ENCODE measurements at regions not wholly inside any gene's neighbourhood (a gene's known extent, or its start where the extent isn't known, plus 50 kb on each side); places are given as distances from the start of the nearest gene placed in this dataset.
A peak's percentile ranks its signal among the peaks of the same experiment; 100 is the strongest.
"Not testable (repeated sequence)": the region's sequence is repeated elsewhere in the genome, so short reads cannot be mapped to it uniquely, and the experiment has no call there.

DNA sequence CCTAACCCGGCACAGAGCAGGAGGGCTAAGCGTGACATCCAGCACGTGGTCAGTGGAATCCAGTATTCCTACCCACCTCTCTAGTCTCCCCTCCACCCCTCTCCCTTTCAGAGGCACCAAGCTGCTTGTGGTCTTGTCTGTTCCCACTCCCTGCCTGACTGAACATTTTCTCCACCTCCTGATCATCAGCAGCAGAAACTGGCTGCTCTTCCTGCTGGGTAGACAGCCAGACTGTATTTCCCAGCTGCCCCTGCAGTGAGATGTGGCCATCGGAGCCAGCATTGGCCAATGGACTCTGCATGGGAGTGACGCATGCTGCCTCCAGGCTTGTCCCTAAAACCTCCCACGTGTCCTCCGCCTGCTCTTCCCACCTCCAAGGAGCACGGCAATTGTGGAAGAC, 143.8 kb downstream of the OR4F15 start:
- H3K36me3 Mint-ChIP-seq (ENCODE audit: low read depth); ATAC-seq; intact Hi-C loops (cut with micrococcal nuclease); DNase-seq; POLR2A ChIA-PET; CTCF ChIA-PET; H3K27me3 Mint-ChIP-seq; H3K9me3 Mint-ChIP-seq; H3K4me3 Mint-ChIP-seq; H3K4me1 Mint-ChIP-seq (ENCODE audit: low read depth); H3K27ac Mint-ChIP-seq: not testable (repeated sequence)

GRCh38 chr15:101958656-101959055, 146.7 kb downstream of the OR4F15 start:
- H3K9me3 Mint-ChIP-seq; H3K36me3 Mint-ChIP-seq (ENCODE audit: low read depth); ATAC-seq; H3K4me3 Mint-ChIP-seq; intact Hi-C loops (cut with micrococcal nuclease); H3K27ac Mint-ChIP-seq; CTCF ChIA-PET; H3K27me3 Mint-ChIP-seq; H3K4me1 Mint-ChIP-seq (ENCODE audit: low read depth); POLR2A ChIA-PET: not testable (repeated sequence)
- peak; percentile 1 for DNase-seq

DNA sequence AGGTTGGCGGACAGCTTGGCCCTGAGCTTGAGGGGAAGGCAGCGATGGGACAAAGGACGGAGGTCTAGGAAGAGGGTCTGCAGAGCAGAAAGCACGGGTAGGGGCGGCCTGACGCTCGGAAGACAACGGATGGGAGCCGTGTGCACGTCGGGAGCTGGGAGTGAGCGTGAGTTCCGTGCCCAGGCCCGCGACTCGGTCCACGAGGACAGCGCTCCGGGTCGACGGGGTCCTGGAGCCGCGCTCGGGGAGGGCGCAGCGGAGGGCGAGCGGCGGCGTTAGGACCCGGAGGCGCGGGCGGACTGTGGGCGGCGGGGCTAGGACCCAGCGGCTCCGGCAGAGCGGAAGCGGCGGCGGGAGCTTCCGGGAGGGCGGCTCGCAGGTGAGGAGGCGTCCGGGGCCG, 149.3 kb downstream of the OR4F15 start:
- POLR2A ChIA-PET; H3K4me1 Mint-ChIP-seq (ENCODE audit: low read depth); CTCF ChIA-PET; H3K27me3 Mint-ChIP-seq; H3K4me3 Mint-ChIP-seq; H3K36me3 Mint-ChIP-seq (ENCODE audit: low read depth); intact Hi-C loops (cut with micrococcal nuclease); H3K27ac Mint-ChIP-seq; H3K9me3 Mint-ChIP-seq; DNase-seq; ATAC-seq: not testable (repeated sequence)

DNA sequence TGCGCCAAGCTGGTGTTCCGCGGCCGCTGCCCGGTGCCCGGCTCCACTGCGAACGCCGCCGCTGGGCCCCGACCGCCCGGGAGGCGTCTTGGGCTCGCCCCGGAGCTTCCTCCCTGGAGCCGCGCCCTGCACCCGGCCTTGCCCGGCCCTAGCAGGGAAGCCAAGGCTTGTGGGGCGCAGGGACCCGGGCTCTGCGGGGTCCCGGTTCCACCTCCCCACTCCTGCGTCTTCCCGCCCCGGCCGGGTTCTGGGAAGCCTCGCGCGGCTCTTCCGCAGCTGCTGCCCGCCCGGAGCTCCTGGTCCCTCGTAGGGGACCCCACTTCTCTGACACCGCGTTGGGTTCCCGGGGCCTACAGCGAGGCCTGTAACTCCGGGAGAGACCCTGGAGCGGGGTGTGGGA, 149.8 kb downstream of the OR4F15 start:
- H3K27ac Mint-ChIP-seq; H3K27me3 Mint-ChIP-seq; H3K4me1 Mint-ChIP-seq (ENCODE audit: low read depth); POLR2A ChIA-PET; H3K9me3 Mint-ChIP-seq; ATAC-seq; H3K4me3 Mint-ChIP-seq; H3K36me3 Mint-ChIP-seq (ENCODE audit: low read depth); DNase-seq; CTCF ChIA-PET; intact Hi-C loops (cut with micrococcal nuclease): not testable (repeated sequence)

- H3K4me3 Mint-ChIP-seq; H3K36me3 Mint-ChIP-seq (ENCODE audit: low read depth); H3K9me3 Mint-ChIP-seq; H3K27ac Mint-ChIP-seq; POLR2A ChIA-PET; H3K27me3 Mint-ChIP-seq; H3K4me1 Mint-ChIP-seq (ENCODE audit: low read depth); intact Hi-C loops (cut with micrococcal nuclease); CTCF ChIA-PET; ATAC-seq; DNase-seq: not testable (repeated sequence)
These were observed 151.7 kb downstream of the OR4F15 start for GRCh38 chr15:101963687-101964086.

- H3K4me3 Mint-ChIP-seq; ATAC-seq; CTCF ChIA-PET; H3K9me3 Mint-ChIP-seq; POLR2A ChIA-PET; DNase-seq; H3K27ac Mint-ChIP-seq; H3K4me1 Mint-ChIP-seq (ENCODE audit: low read depth); H3K27me3 Mint-ChIP-seq; intact Hi-C loops (cut with micrococcal nuclease); H3K36me3 Mint-ChIP-seq (ENCODE audit: low read depth): not testable (repeated sequence)
These were observed 153.4 kb downstream of the OR4F15 start for GRCh38 chr15:101965353-101965752.

DNA sequence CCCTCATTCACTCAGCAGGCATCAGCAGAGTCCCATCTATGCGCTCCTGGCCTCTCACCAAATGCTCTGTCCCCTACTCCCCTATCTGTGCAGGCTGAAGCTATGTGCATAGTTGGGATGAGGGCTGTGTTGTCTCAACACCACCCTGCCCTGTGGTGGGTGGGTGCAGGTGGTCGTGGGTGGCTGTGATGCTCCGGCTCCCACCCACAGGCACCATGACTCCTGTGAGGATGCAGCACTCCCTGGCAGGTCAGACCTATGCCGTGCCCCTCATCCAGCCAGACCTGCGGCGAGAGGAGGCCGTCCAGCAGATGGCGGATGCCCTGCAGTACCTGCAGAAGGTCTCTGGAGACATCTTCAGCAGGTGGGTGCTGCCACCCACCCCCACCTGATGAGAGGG, 153.9 kb downstream of the OR4F15 start:
- intact Hi-C loops (cut with micrococcal nuclease); H3K36me3 Mint-ChIP-seq (ENCODE audit: low read depth); POLR2A ChIA-PET; H3K9me3 Mint-ChIP-seq; H3K27me3 Mint-ChIP-seq; H3K4me1 Mint-ChIP-seq (ENCODE audit: low read depth); H3K27ac Mint-ChIP-seq; H3K4me3 Mint-ChIP-seq; CTCF ChIA-PET; ATAC-seq: not testable (repeated sequence)
- DNase-seq: peak; percentile 2

DNA sequence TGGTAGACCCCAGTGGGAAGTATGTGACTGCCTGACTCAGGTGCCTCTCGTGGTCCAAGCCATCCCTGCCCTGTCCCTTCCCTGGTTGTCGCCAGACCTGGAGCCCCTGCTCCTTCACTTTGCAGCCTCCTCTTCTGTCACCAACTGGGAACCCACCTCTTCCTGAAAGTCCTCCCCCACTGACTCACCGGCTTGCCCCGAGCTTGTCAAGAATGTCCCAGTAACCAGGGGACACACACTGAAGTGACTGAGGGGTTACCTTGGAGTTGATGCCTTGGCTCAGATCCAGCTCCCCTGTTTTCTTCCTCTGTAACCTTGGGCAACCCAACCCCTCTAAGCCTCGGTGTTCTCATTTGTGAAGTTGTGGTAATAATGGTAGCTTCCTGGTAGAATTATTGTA, 155.4 kb downstream of the OR4F15 start:
- H3K4me3 Mint-ChIP-seq; H3K27me3 Mint-ChIP-seq; CTCF ChIA-PET; H3K9me3 Mint-ChIP-seq; POLR2A ChIA-PET; H3K36me3 Mint-ChIP-seq (ENCODE audit: low read depth); H3K27ac Mint-ChIP-seq; ATAC-seq; intact Hi-C loops (cut with micrococcal nuclease); H3K4me1 Mint-ChIP-seq (ENCODE audit: low read depth): not testable (repeated sequence)
- peak; percentile 1 for DNase-seq

- CTCF ChIA-PET; intact Hi-C loops (cut with micrococcal nuclease); POLR2A ChIA-PET; H3K27me3 Mint-ChIP-seq; H3K4me3 Mint-ChIP-seq; H3K36me3 Mint-ChIP-seq (ENCODE audit: low read depth); H3K4me1 Mint-ChIP-seq (ENCODE audit: low read depth); H3K27ac Mint-ChIP-seq; ATAC-seq; DNase-seq; H3K9me3 Mint-ChIP-seq: not testable (repeated sequence)
These were observed 158.6 kb downstream of the OR4F15 start for GRCh38 chr15:101970605-101971004.

DNA sequence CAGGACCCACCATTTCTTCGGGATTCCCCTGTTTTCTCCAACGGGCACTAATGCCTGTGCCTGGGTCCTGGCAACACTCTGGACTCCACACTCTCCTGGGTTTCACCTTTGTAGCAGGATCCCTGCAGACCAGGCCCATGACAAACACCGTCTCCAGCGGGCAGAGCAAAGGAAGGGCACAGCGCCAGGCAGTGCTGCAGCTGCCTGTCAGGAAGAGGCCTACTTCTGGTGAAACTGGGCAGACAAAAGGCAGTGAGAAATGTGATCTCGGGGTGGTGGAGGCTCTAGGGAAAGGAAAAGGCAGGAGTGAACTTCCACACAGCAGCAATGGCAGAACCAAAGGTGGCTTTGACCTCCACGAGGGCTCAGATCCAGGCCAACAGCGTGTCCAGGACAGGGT, 165.3 kb downstream of the OR4F15 start:
- POLR2A ChIA-PET; H3K9me3 Mint-ChIP-seq; H3K4me1 Mint-ChIP-seq (ENCODE audit: low read depth); DNase-seq; H3K27ac Mint-ChIP-seq; intact Hi-C loops (cut with micrococcal nuclease); CTCF ChIA-PET; ATAC-seq; H3K4me3 Mint-ChIP-seq; H3K36me3 Mint-ChIP-seq (ENCODE audit: low read depth); H3K27me3 Mint-ChIP-seq: not testable (repeated sequence)

DNA sequence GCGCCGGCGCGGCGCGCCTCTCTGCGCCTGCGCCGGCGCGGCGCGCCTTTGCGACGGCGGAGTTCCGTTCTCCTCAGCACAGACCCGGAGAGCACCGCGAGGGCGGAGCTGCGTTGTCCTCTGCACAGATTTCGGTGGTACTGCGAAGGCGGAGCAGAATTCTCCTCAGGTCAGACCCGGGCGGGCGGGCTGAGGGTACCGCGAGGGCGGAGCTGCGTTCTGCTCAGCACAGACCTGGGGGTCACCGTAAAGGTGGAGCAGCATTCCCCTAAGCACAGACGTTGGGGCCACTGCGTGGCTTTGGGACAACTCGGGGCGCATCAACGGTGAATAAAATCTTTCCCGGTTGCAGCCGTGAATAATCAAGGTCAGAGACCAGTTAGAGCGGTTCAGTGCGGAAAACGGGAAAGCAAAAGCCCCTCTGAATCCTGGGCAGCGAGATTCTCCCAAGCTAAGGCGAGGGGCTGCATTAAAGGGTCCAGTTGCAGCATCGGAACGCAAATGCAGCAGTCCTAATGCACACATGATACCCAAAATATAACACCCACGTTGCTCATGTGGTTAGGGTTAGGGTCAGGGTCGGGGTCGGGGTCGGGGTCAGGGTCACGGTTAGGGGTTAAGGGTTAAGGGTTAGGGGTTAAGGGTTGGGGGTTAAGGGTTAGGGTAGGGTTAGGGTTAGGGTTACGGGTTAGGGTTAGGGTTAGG, 168.4 kb downstream of the OR4F15 start:
- ATAC-seq (peak; percentile 47), DNase-seq (peak; percentile 32)
- H3K4me1 Mint-ChIP-seq (ENCODE audit: low read depth); intact Hi-C loops (cut with micrococcal nuclease); H3K27ac Mint-ChIP-seq; H3K9me3 Mint-ChIP-seq; CTCF ChIA-PET; H3K4me3 Mint-ChIP-seq; POLR2A ChIA-PET; H3K36me3 Mint-ChIP-seq (ENCODE audit: low read depth); H3K27me3 Mint-ChIP-seq: not testable (repeated sequence)
